Heart left ventricle (tissue), 16 donors: ENCODE measurements at regions not wholly inside any gene's neighbourhood (a gene's known extent, or its start where the extent isn't known, plus 50 kb on each side); places are given as distances from the start of the nearest gene placed in this dataset.

Experiments
- ATAC-seq, 4 donors: fragments of 200-7000 bp; cut with Tn5 transposase; one replicate each; pipeline ENCODE4 v1.9.1; 2020 to 2022; ENCODE audit warnings: moderate library complexity in 4 of 4, mild to moderate bottlenecking in 3 of 4, moderate number of reproducible peaks in 1 of 4
- DNase-seq, 5 donors: peaks; one replicate each; pipeline ENCODE4 v3.0.0-alpha.2; 2020
- H3K27ac ChIP-seq, 12 donors: fragments of 200-600 bp; sonication (generic) in 4 of 12; one replicate each; pipeline versions ENCODE4 v1.5.0 to v1.8.0; 2016 to 2022; ENCODE audit warnings: mild to moderate bottlenecking in 2 of 12
- H3K27me3 ChIP-seq, 9 donors: fragments of 200-600 bp; sonication (generic) in 2 of 9; one replicate each; pipeline versions ENCODE4 v1.5.1 to v1.8.0; 2016 to 2022; ENCODE audit warnings: mild to moderate bottlenecking in 3 of 9
- H3K36me3 ChIP-seq, 9 donors: fragments of 200-600 bp; sonication (generic) in 2 of 9; one replicate each; pipeline versions ENCODE4 v1.5.0 to v1.8.0; 2018 to 2022; ENCODE audit warnings: mild to moderate bottlenecking in 2 of 9
- H3K4me1 ChIP-seq, 12 donors: fragments of 200-600 bp; sonication (generic) in 4 of 12; one replicate each; pipeline versions ENCODE4 v1.5.0 to v1.8.0; 2016 to 2022; ENCODE audit warnings: mild to moderate bottlenecking in 3 of 12
- H3K4me3 ChIP-seq, 12 donors: fragments of 200-600 bp; sonication (generic) in 4 of 12; one replicate each; pipeline versions ENCODE4 v1.5.0 to v1.8.0; 2017 to 2022; ENCODE audit warnings: mild to moderate bottlenecking in 9 of 12, moderate library complexity in 4 of 12
- H3K9me3 ChIP-seq, 12 donors: fragments of 200-600 bp; sonication (generic) in 4 of 12; one replicate each; pipeline versions ENCODE4 v1.5.0 to v1.8.0; 2016 to 2022; ENCODE audit warnings: mild to moderate bottlenecking in 1 of 12
- POLR2A ChIP-seq, 2 donors: fragments of 450-650 bp; IDR thresholded peaks; one replicate each; pipeline ENCODE4 v1.6.1; 2017; ENCODE audit warnings: antibody characterized with exemption in 2 of 2, mild to moderate bottlenecking in 2 of 2, moderate library complexity in 2 of 2
- WGBS, 4 donors: extraction: QIAGEN DNeasy Blood & Tissue Kit in 2 of 4; methylation state at CpG; one replicate each; pipeline versions ENCODE4 v1.1.5 to v1.1.7; 2013 to 2018; 5-methylcytosine and 5-hydroxymethylcytosine counted together
- intact Hi-C, 10 donors: fragments of 100-400 bp; cut with DNase I; formaldehyde crosslinking; loops; one replicate each; pipeline versions ENCODE4 v1.11.1 to v1.14.2; 2022
- TF ChIP-seq, protein P1 (sequence below), 12 donors: fragments of 200-600 bp; sonication (generic) in 4 of 12; IDR thresholded peaks; one replicate each; pipeline versions ENCODE4 v1.5.0 to v1.8.0; 2018 to 2022; ENCODE audit warnings: antibody characterized with exemption in 12 of 12, mild to moderate bottlenecking in 5 of 12
- donor health status: ischemic (EF 13 %, LVEDD 7.1; RV severe dilation, severe dysfunction).
- donor health status: healthy with polysubstance abuse.
- donor health status: DM: no; HTN: yes; CAD: no.
- donor health status: DM: no; HTN: no; CAD: no.
- donor health status: ischemic (EF 25% LVEDD 6.9; RV normal size, moderate dysfunction).
- donor health status: ischemic (EF 25% LVEDD 5.7; RV mildly dilated, moderate dysfunction).
- donor health status: healthy.
- donor health status: DM: yes; HTN: yes; CAD: no.
- donor health status: ischemic (EF 35%, LVEDD 5.7; RV mildly dilated, moderate dysfunction).
- donor health status: nonischemic (EF 11% LVEDD 7.7; RV severe dilation, severe dysfunction).
- donor health status: DM: yes; HTN: yes; CAD: no.
- donor health status: PGD.
- donor health status: ischemic (EF 29% LVEDD 5.4; RV normal size, mild dysfunction).
- donor health status: nonischemic (EF 23%, LVEDD 6.1; RV moderate dilation, normal function).

DNA sequence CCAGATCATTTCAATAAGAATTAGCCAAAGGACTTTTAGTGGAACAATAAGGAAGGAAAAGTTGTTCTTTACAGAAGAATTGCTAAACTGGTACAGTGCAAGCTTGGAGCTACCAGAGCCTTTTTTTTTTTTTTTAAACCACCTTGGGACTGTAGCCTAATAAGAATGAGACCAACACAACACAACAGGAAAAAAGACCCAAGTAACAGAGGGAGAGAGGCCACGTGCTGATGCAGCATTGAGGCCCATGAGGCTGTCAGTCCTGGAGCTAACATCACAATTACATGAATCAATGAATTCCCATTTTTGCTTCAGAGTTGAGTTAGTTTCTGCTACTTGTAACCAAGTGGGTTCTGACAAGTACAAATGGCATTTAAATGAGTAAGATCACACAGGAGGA, 149.0 kb upstream of the EEA1 start:
- H3K9me3 ChIP-seq: peaks cover 0 to 4% (median 0%) of the 10 kb centered on the region in 12 donors
- ATAC-seq: no peak
- H3K27me3 ChIP-seq: no peaks in the 10 kb centered on the region
- H3K4me1 ChIP-seq: peaks cover 0 to 6% (median 0%) of the 10 kb centered on the region in 12 donors
- no peak overlapping the region for H3K4me3 ChIP-seq
- DNase-seq: no peak
- no peak overlapping the region for H3K27ac ChIP-seq
- intact Hi-C loops: no loop called here
- TF ChIP-seq POLR2A (IDR thresholded peaks at IDR 0.05): no peak
- TF ChIP-seq, protein P1, sequence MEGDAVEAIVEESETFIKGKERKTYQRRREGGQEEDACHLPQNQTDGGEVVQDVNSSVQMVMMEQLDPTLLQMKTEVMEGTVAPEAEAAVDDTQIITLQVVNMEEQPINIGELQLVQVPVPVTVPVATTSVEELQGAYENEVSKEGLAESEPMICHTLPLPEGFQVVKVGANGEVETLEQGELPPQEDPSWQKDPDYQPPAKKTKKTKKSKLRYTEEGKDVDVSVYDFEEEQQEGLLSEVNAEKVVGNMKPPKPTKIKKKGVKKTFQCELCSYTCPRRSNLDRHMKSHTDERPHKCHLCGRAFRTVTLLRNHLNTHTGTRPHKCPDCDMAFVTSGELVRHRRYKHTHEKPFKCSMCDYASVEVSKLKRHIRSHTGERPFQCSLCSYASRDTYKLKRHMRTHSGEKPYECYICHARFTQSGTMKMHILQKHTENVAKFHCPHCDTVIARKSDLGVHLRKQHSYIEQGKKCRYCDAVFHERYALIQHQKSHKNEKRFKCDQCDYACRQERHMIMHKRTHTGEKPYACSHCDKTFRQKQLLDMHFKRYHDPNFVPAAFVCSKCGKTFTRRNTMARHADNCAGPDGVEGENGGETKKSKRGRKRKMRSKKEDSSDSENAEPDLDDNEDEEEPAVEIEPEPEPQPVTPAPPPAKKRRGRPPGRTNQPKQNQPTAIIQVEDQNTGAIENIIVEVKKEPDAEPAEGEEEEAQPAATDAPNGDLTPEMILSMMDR (IDR thresholded peaks at IDR 0.05): no peak
- no peaks in the 10 kb centered on the region for H3K36me3 ChIP-seq
- WGBS, 4 donors: 58 to 83% (median 71%) methylated on average over 1 of the region's 1 CpG

DNA sequence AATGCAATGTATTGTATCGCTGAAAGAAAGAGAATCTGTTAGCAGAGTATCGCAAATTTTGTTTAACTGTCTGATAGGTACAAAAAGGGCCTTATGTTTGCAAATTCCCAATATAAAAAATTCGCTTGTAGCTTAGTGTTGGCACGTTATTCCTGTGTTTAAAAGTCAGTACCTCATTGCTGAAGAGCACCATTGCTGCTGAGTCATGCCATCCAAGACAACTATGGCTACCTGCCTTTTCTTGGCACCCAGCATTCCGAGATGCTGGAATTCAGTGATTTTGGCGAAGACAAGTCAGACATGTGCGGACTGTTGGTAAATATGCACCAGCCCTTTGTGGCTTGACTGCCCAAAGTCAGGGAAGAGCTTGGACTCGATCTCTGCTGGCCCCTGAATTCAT, 149.5 kb upstream of the EEA1 start:
- Histone ChIP-seq H3K4me3 (no peak overlapping the region), H3K27ac (no peak overlapping the region), H3K9me3 (peaks cover 0 to 4% (median 0%) of the 10 kb centered on the region in 12 donors), H3K27me3 (no peaks in the 10 kb centered on the region), H3K36me3 (no peaks in the 10 kb centered on the region), H3K4me1 (peaks cover 0 to 6% (median 0%) of the 10 kb centered on the region in 12 donors)
- DNase-seq: no peak
- no peak for ATAC-seq
- intact Hi-C loops: no loop called here
- TF ChIP-seq, protein P1 (IDR thresholded peaks at IDR 0.05): no peak
- TF ChIP-seq POLR2A (IDR thresholded peaks at IDR 0.05): no peak
- 94 to 97% (median 96%) methylated on average over 8 of the region's 8 CpGs for WGBS, 4 donors

DNA sequence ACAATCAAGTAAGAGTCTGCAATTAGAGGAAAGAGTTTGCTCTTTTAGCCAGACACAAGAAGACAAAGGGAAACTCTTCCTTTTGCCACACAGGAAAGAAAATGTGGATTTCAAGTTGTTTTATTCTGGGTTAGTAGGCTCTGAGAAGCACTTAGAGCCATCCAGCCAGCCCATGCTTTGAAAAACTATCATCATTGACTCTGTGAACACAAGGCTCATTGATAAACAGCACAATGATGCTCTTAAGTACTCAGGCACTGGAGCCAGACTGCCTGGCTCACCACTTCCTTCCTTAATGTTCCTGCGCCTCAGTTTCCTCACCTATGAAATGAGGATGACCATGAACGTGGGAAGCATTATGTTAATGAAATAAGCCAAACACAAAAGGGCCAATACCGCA, 150.2 kb upstream of the EEA1 start:
- no peak for TF ChIP-seq POLR2A (IDR thresholded peaks at IDR 0.05)
- TF ChIP-seq, protein P1 (IDR thresholded peaks at IDR 0.05): no peak
- H3K27ac ChIP-seq: no peak overlapping the region
- ATAC-seq: no peak
- H3K4me3 ChIP-seq: no peak overlapping the region
- intact Hi-C loops: no loop called here
- H3K27me3 ChIP-seq: no peaks in the 10 kb centered on the region
- WGBS, 4 donors: 92 to 97% (median 96%) methylated on average over 3 of the region's 3 CpGs
- peaks cover 0 to 6% (median 0%) of the 10 kb centered on the region in 12 donors for H3K4me1 ChIP-seq
- no peak for DNase-seq
- no peaks in the 10 kb centered on the region for H3K36me3 ChIP-seq
- H3K9me3 ChIP-seq: peaks cover 0 to 4% (median 0%) of the 10 kb centered on the region in 12 donors

- Histone ChIP-seq H3K9me3 (peaks cover 0 to 4% (median 0%) of the 10 kb centered on the region in 12 donors), H3K4me3 (no peak overlapping the region), H3K4me1 (peaks cover 0 to 6% (median 0%) of the 10 kb centered on the region in 12 donors), H3K27ac (no peak overlapping the region), H3K27me3 (no peaks in the 10 kb centered on the region), H3K36me3 (no peaks in the 10 kb centered on the region)
- DNase-seq (no peak), ATAC-seq (no peak)
- no peak for TF ChIP-seq POLR2A (IDR thresholded peaks at IDR 0.05)
- TF ChIP-seq, protein P1 (IDR thresholded peaks at IDR 0.05): no peak
- 87 to 92% (median 90%) methylated on average over 6 of the region's 6 CpGs for WGBS, 4 donors
- intact Hi-C loops: no loop called here
Observed at GRCh38 chr12:93079976-93080375, 150.9 kb upstream of the EEA1 start.
